OCI-LY7 (cell line): ENCODE measurements at regions not wholly inside any gene's neighbourhood (a gene's known extent, or its start where the extent isn't known, plus 50 kb on each side); places are given as distances from the start of the nearest gene placed in this dataset.

ENCODE experiments used
- EZH2phosphoT487 ChIP-seq: fragments of 200-600 bp; sonication (generic); IDR thresholded peaks from 2 replicates; pipeline ENCODE4 v1.6.1; 2018; ENCODE audit warnings: low read depth, borderline replicate concordance, mild to moderate bottlenecking, mixed run types, antibody characterized with exemption, low read length, moderate library complexity, mixed read lengths
- TF ChIP-seq, protein P1 (sequence below): fragments of 200-600 bp; sonication (generic); conservative IDR thresholded peaks from 2 replicates; pipeline ENCODE4 v1.5.1; 2014; ENCODE audit warnings: mild to moderate bottlenecking, antibody characterized with exemption, low read length, moderate library complexity, mixed read lengths

DNA sequence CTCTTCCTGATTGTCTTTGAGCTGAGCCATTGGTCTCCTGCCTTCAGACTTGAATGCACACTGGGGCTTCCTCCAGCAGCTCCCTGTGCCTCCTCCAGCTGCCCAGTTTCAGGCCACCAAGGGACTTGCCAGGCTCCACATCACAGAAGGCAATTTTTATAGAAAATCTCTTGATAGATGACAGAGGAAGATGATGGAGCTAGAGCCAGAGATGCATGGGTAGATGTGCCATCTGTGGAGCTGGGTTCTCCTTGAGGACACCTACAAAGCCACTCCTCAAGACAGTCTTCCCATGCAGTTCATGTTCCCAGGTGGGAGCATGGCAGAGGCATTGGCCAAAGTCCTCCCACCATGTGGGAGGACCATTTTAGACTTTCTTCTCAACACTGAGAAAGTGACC lies 239.6 kb upstream of the IRX1 start:
- TF ChIP-seq, protein P1, sequence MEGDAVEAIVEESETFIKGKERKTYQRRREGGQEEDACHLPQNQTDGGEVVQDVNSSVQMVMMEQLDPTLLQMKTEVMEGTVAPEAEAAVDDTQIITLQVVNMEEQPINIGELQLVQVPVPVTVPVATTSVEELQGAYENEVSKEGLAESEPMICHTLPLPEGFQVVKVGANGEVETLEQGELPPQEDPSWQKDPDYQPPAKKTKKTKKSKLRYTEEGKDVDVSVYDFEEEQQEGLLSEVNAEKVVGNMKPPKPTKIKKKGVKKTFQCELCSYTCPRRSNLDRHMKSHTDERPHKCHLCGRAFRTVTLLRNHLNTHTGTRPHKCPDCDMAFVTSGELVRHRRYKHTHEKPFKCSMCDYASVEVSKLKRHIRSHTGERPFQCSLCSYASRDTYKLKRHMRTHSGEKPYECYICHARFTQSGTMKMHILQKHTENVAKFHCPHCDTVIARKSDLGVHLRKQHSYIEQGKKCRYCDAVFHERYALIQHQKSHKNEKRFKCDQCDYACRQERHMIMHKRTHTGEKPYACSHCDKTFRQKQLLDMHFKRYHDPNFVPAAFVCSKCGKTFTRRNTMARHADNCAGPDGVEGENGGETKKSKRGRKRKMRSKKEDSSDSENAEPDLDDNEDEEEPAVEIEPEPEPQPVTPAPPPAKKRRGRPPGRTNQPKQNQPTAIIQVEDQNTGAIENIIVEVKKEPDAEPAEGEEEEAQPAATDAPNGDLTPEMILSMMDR = no peak
- TF ChIP-seq EZH2phosphoT487 = no peak
